H54 (cell line): ENCODE measurements at regions not wholly inside any gene's neighbourhood (a gene's known extent, or its start where the extent isn't known, plus 50 kb on each side); places are given as distances from the start of the nearest gene placed in this dataset.

Experiments
- DNase-seq: peaks from one replicate; pipeline ENCODE4 v3.0.0; 2011; ENCODE audit warnings: low spot score, mixed read lengths; ENCODE audit not compliant: insufficient read length
- FAIRE-seq: peaks from 3 replicates; lab custom pipeline; 2011; peaks lifted over from hg19 to GRCh38; lab: Jason Lieb, UNC
- POLR2A ChIP-seq: IDR thresholded peaks from 2 replicates; pipeline ENCODE4 v1.6.1; 2011; ENCODE audit warnings: low read depth, mild to moderate bottlenecking, low read length

GRCh38 chr1:74818241-74818640, 85.3 kb downstream of the TYW3 start:
- FAIRE-seq, result no peak
- DNase-seq, result no peak
- TF ChIP-seq POLR2A, result no peak

GRCh38 chr1:74818661-74819456, 85.9 kb downstream of the TYW3 start:
- TF ChIP-seq POLR2A, result no peak
- FAIRE-seq (no peak), DNase-seq (no peak)

- TF ChIP-seq POLR2A, result no peak
- FAIRE-seq, result no peak
- DNase-seq, result no peak
Measured at GRCh38 chr1:74822851-74823401, 90.0 kb downstream of the TYW3 start.

- DNase-seq, result no peak
- FAIRE-seq, result no peak
- no peak for TF ChIP-seq POLR2A
Measured at GRCh38 chr1:74824497-74825107, 91.7 kb downstream of the TYW3 start.

GRCh38 chr1:74830766-74831165, 97.8 kb downstream of the TYW3 start:
- no peak for FAIRE-seq
- no peak for TF ChIP-seq POLR2A
- no peak for DNase-seq

- TF ChIP-seq POLR2A, result no peak
- DNase-seq (no peak), FAIRE-seq (no peak)
Measured at GRCh38 chr1:74834261-74834660, 101.3 kb downstream of the TYW3 start.

- DNase-seq, result no peak
- no peak for FAIRE-seq
- TF ChIP-seq POLR2A, result no peak
Measured at GRCh38 chr1:74835051-74835450, 102.1 kb downstream of the TYW3 start.

GRCh38 chr1:74842726-74843125, 109.8 kb downstream of the TYW3 start:
- TF ChIP-seq POLR2A, result no peak
- FAIRE-seq (no peak), DNase-seq (no peak)

- no peak for FAIRE-seq
- TF ChIP-seq POLR2A, result no peak
- no peak for DNase-seq
Measured at GRCh38 chr1:74847715-74848114, 114.8 kb downstream of the TYW3 start.

GRCh38 chr1:74853756-74854155, 120.8 kb downstream of the TYW3 start:
- FAIRE-seq (no peak), DNase-seq (no peak)
- TF ChIP-seq POLR2A, result no peak

GRCh38 chr1:74856174-74856573, 123.2 kb downstream of the TYW3 start:
- no peak for TF ChIP-seq POLR2A
- DNase-seq, result no peak
- no peak for FAIRE-seq

- TF ChIP-seq POLR2A, result no peak
- DNase-seq (no peak), FAIRE-seq (no peak)
Measured at GRCh38 chr1:74857676-74858075, 124.7 kb downstream of the TYW3 start.

- DNase-seq, result no peak
- FAIRE-seq, result no peak
- no peak for TF ChIP-seq POLR2A
Measured at GRCh38 chr1:74858136-74858535, 125.2 kb downstream of the TYW3 start.

- FAIRE-seq (no peak), DNase-seq (no peak)
- no peak for TF ChIP-seq POLR2A
Measured at GRCh38 chr1:74861867-74862266, 128.9 kb downstream of the TYW3 start.
